MM.1S (cell line): ENCODE measurements at regions not wholly inside any gene's neighbourhood (a gene's known extent, or its start where the extent isn't known, plus 50 kb on each side); places are given as distances from the start of the nearest gene placed in this dataset.

Experiments
- DNase-seq: peaks from one replicate; pipeline ENCODE4 v3.0.0-alpha.2; 2015
- H2AFZ ChIP-seq: fragments of 300-600 bp; sonication (generic); 2 replicates; pipeline ENCODE4 v1.6.0; 2016; ENCODE audit warnings: antibody characterized with exemption, low read length
- H3F3A ChIP-seq: fragments of 300-600 bp; sonication (generic); 2 replicates; pipeline ENCODE4 v1.6.1; 2016; ENCODE audit warnings: mild to moderate bottlenecking, antibody characterized with exemption, low read length, moderate library complexity, mixed read lengths; ENCODE audit not compliant: insufficient read depth
- H3K27ac ChIP-seq: fragments of 300-600 bp; sonication (generic); 2 replicates; pipeline ENCODE4 v1.5.1; 2016; ENCODE audit warnings: mild to moderate bottlenecking, low read length
- H3K27me3 ChIP-seq: fragments of 300-600 bp; sonication (generic); replicated peaks from 2 replicates; pipeline ENCODE4 v1.6.0; 2016; ENCODE audit warnings: low read length; ENCODE audit not compliant: insufficient read depth
- H3K36me3 ChIP-seq: fragments of 300-600 bp; sonication (generic); replicated peaks from 2 replicates; pipeline ENCODE4 v1.6.1; 2016; ENCODE audit warnings: mild to moderate bottlenecking, low read length, mixed read lengths; ENCODE audit not compliant: insufficient read depth
- H3K4me1 ChIP-seq: fragments of 300-600 bp; sonication (generic); 2 replicates; pipeline ENCODE4 v1.6.1; 2016; ENCODE audit warnings: low read length, mixed read lengths
- H3K4me2 ChIP-seq: fragments of 300-600 bp; sonication (generic); 2 replicates; pipeline ENCODE4 v1.6.0; 2016; ENCODE audit warnings: low read depth, low read length
- H3K4me3 ChIP-seq: fragments of 300-600 bp; sonication (generic); 2 replicates; pipeline ENCODE4 v1.5.1; 2016; ENCODE audit warnings: low read length, mixed read lengths
- H3K79me2 ChIP-seq: fragments of 300-600 bp; sonication (generic); 2 replicates; pipeline ENCODE4 v1.6.1; 2016; ENCODE audit warnings: mixed run types, low read length, mixed read lengths
- H3K9ac ChIP-seq: fragments of 300-600 bp; sonication (generic); 2 replicates; pipeline ENCODE4 v1.6.1; 2016; ENCODE audit warnings: low read length, mixed read lengths
- H3K9me2 ChIP-seq: fragments of 300-600 bp; sonication (generic); replicated peaks from 2 replicates; pipeline ENCODE4 v1.6.1; 2016; ENCODE audit warnings: mild to moderate bottlenecking, low read length, mixed read lengths; ENCODE audit not compliant: insufficient read depth
- H3K9me3 ChIP-seq: fragments of 300-600 bp; sonication (generic); replicated peaks from 2 replicates; pipeline ENCODE4 v1.6.1; 2016; ENCODE audit warnings: mild to moderate bottlenecking, low read length, mixed read lengths; ENCODE audit not compliant: insufficient read depth
- H4K20me1 ChIP-seq: fragments of 300-600 bp; sonication (generic); 2 replicates; pipeline ENCODE4 v1.6.1; 2016; ENCODE audit warnings: mild to moderate bottlenecking, low read length, moderate library complexity, mixed read lengths; ENCODE audit not compliant: insufficient read depth
- CTCF ChIP-seq: fragments of 300-600 bp; sonication (generic); IDR thresholded peaks from 2 replicates; pipeline ENCODE4 v1.5.1; 2016; ENCODE audit warnings: antibody characterized with exemption, low read length, mixed read lengths
- EZH2 ChIP-seq: fragments of 300-600 bp; sonication (generic); optimal IDR thresholded peaks from 2 replicates; pipeline ENCODE3; 2017; ENCODE audit warnings: low read depth, mild to moderate bottlenecking, antibody characterized with exemption, low read length, mixed read lengths
- EZH2phosphoT487 ChIP-seq: fragments of 300-600 bp; sonication (generic); IDR thresholded peaks from 2 replicates; pipeline ENCODE4 v1.6.1; 2018; ENCODE audit warnings: antibody characterized with exemption, low read length

- Histone ChIP-seq H3K9me3 (no peaks in the 10 kb centered on the region), H3K4me2 (no peak overlapping the region), H3F3A (no peaks in the 10 kb centered on the region), H4K20me1 (no peaks in the 10 kb centered on the region), H3K9me2 (no peaks in the 10 kb centered on the region), H3K4me1 (peaks cover 12% of the 10 kb centered on the region), H2AFZ (no peak overlapping the region), H3K79me2 (no peaks in the 10 kb centered on the region), H3K27me3 (no peaks in the 10 kb centered on the region), H3K36me3 (no peaks in the 10 kb centered on the region), H3K4me3 (no peak overlapping the region), H3K27ac (no peak overlapping the region), H3K9ac (no peak overlapping the region)
- no peak for TF ChIP-seq CTCF
- no peak for TF ChIP-seq EZH2
- TF ChIP-seq EZH2phosphoT487, result no peak
- no peak for DNase-seq
Measured at GRCh38 chr4:24240655-24241054, 343.7 kb downstream of the DHX15 start.

- no peak overlapping the region for H2AFZ ChIP-seq
- H3K27ac ChIP-seq, result no peak overlapping the region
- no peaks in the 10 kb centered on the region for H3K9me3 ChIP-seq
- no peaks in the 10 kb centered on the region for H3K79me2 ChIP-seq
- DNase-seq, result no peak
- H3K4me1 ChIP-seq, result peaks cover 12% of the 10 kb centered on the region
- H3K4me2 ChIP-seq, result no peak overlapping the region
- no peaks in the 10 kb centered on the region for H3K9me2 ChIP-seq
- no peak overlapping the region for H3K9ac ChIP-seq
- TF ChIP-seq CTCF (no peak), EZH2phosphoT487 (no peak), EZH2 (no peak)
- no peak overlapping the region for H3K4me3 ChIP-seq
- H3K36me3 ChIP-seq, result no peaks in the 10 kb centered on the region
- no peaks in the 10 kb centered on the region for H4K20me1 ChIP-seq
- no peaks in the 10 kb centered on the region for H3K27me3 ChIP-seq
- no peaks in the 10 kb centered on the region for H3F3A ChIP-seq
Measured at GRCh38 chr4:24237709-24238108, 346.6 kb downstream of the DHX15 start.

GRCh38 chr4:24236532-24236931, 346.7 kb upstream of the PPARGC1A start:
- Histone ChIP-seq H4K20me1 (no peaks in the 10 kb centered on the region), H3K4me3 (no peak overlapping the region), H3K4me1 (peaks cover 12% of the 10 kb centered on the region), H3K79me2 (no peaks in the 10 kb centered on the region), H3K9ac (no peak overlapping the region), H3K4me2 (no peak overlapping the region), H3K27ac (no peak overlapping the region), H3F3A (no peaks in the 10 kb centered on the region), H2AFZ (no peak overlapping the region), H3K27me3 (no peaks in the 10 kb centered on the region), H3K9me2 (no peaks in the 10 kb centered on the region), H3K36me3 (no peaks in the 10 kb centered on the region), H3K9me3 (no peaks in the 10 kb centered on the region)
- TF ChIP-seq EZH2phosphoT487 (no peak), EZH2 (no peak), CTCF (no peak)
- DNase-seq, result peak; percentile 23
